ENCODE measurements at regions not wholly inside any gene's neighbourhood (a gene's known extent, or its start where the extent isn't known, plus 50 kb on each side); places are given as distances from the start of the nearest gene placed in this dataset.
"Not testable (repeated sequence)": the region's sequence is repeated elsewhere in the genome, so short reads cannot be mapped to it uniquely, and the experiment has no call there.

- DNase-seq: not testable (repeated sequence)
Observed at GRCh38 chr9:65416948-65417347, 131.9 kb upstream of the FOXD4L5 start.

- not testable (repeated sequence) for DNase-seq
Observed at GRCh38 chr9:65414249-65414648, 129.2 kb upstream of the FOXD4L5 start.

GRCh38 chr9:65413371-65413770 lies 128.4 kb upstream of the FOXD4L5 start:
- not testable (repeated sequence) for DNase-seq

- DNase-seq: no peak
Observed at GRCh38 chr9:65411901-65412300, 126.9 kb upstream of the FOXD4L5 start.

GRCh38 chr9:65411336-65411735 lies 126.3 kb upstream of the FOXD4L5 start:
- DNase-seq: no peak

GRCh38 chr9:65410926-65411325 lies 125.9 kb upstream of the FOXD4L5 start:
- DNase-seq: no peak

- no peak for DNase-seq
Observed at GRCh38 chr9:65409471-65409980, 124.5 kb upstream of the FOXD4L5 start.

GRCh38 chr9:65408806-65409205 lies 123.8 kb upstream of the FOXD4L5 start:
- DNase-seq: not testable (repeated sequence)

- not testable (repeated sequence) for DNase-seq
Observed at GRCh38 chr9:65406625-65407024, 121.6 kb upstream of the FOXD4L5 start.

- DNase-seq: not testable (repeated sequence)
Observed at GRCh38 chr9:65405766-65406165, 120.8 kb upstream of the FOXD4L5 start.

GRCh38 chr9:65405253-65405652 lies 120.2 kb upstream of the FOXD4L5 start:
- DNase-seq: no peak

- DNase-seq: no peak
Observed at GRCh38 chr9:65404232-65405006, 119.4 kb upstream of the FOXD4L5 start.

GRCh38 chr9:65403721-65404120 lies 118.7 kb upstream of the FOXD4L5 start:
- DNase-seq: no peak

GRCh38 chr9:65403072-65403471 lies 118.1 kb upstream of the FOXD4L5 start:
- DNase-seq: not testable (repeated sequence)

- DNase-seq: not testable (repeated sequence)
Observed at GRCh38 chr9:65402206-65402870, 117.3 kb upstream of the FOXD4L5 start.

GRCh38 chr9:65401456-65402045 lies 116.5 kb upstream of the FOXD4L5 start:
- DNase-seq: not testable (repeated sequence)

GRCh38 chr9:65400886-65401285 lies 115.9 kb upstream of the FOXD4L5 start:
- no peak for DNase-seq

GRCh38 chr9:65397763-65398719 lies 113.0 kb upstream of the FOXD4L5 start:
- DNase-seq: peak; percentile 49

- DNase-seq: not testable (repeated sequence)
Observed at GRCh38 chr9:65397226-65397625, 112.2 kb upstream of the FOXD4L5 start.

- DNase-seq: not testable (repeated sequence)
Observed at GRCh38 chr9:65396601-65397000, 111.6 kb upstream of the FOXD4L5 start.

GRCh38 chr9:65395789-65396188 lies 110.8 kb upstream of the FOXD4L5 start:
- DNase-seq: not testable (repeated sequence)

GRCh38 chr9:65395121-65395520 lies 110.1 kb upstream of the FOXD4L5 start:
- not testable (repeated sequence) for DNase-seq
